GM19395 (cell line): ENCODE measurements at regions not wholly inside any gene's neighbourhood (a gene's known extent, or its start where the extent isn't known, plus 50 kb on each side); places are given as distances from the start of the nearest gene placed in this dataset.
"Not testable (repeated sequence)": the region's sequence is repeated elsewhere in the genome, so short reads cannot be mapped to it uniquely, and the experiment has no call there.

Source experiments
- ATAC-seq: cut with Tn5 transposase; IDR thresholded peaks from one replicate; pipeline ENCODE4 v1.9.1; 2021; ENCODE audit warnings: mild to moderate bottlenecking, moderate library complexity; ENCODE audit not compliant: unreplicated experiment

DNA sequence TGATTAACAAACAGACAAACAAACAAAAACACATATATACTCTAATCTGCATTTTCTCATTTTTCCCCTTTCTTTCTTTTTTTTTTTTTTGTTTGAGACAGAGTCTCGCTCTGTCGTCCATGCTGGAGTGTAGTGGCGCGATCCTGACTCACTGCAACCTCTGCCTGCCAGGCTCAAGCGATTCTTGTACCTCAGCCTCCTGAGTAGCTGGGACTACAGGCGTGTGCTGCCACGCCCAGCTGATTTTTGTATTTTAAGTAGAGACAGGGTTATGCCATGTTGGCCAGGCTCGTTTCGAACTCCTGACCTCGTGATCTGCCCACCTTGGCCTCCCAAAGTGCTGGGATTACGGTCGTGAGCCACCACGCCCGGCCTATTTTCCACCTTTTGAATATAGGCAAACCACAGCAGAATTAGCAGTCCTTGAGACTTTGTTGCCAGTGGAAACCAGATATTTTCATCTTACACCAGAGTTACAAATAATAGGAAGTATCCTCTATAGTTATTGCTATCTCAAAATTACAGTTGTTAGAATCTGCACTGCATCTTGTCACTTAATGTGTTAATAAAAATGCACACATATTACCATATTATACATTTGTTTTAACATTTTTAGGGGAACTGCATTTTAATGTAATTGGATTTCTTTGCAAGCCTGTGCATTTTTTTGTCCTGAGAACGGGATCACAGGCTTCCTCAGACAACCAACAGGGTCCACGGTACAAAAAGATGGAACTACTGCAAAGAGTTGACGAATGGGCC is 208.2 kb upstream of the ZNF217 start:
- no peak for ATAC-seq

DNA sequence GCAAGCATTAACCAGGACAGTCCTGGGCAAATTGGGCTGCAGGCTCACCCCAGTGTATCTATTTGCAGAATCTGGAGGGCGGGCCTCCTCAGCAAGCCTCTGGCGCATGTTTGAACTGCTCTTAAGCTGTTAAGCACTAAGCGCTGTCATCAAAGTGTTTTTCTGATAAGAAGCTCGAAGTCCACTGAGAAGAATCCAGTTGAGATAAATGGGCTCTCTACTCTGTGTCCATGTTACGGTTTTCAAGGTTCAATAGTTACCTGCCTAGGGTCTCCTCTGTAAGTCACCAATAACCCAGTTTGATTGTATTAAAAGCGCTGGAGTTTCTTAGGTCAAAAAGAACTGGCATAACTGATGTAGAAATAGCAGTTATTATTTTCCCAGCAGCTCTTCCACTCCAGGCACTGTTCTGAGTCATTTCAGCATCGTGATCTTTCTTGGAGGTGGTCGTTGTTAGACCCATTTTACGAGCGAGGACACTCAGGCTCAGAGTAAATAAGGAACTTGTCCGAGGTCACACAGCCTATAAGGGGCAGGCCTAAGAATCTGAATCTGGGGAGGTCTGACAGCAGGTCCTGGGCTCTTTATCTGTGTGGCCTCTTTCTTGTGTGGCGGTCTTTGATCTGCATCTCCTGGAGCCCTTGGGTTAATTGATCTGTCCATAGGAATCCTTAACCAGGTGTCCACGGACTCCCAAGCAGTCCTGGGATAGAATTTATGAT is 207.4 kb upstream of the ZNF217 start:
- ATAC-seq = no peak

DNA sequence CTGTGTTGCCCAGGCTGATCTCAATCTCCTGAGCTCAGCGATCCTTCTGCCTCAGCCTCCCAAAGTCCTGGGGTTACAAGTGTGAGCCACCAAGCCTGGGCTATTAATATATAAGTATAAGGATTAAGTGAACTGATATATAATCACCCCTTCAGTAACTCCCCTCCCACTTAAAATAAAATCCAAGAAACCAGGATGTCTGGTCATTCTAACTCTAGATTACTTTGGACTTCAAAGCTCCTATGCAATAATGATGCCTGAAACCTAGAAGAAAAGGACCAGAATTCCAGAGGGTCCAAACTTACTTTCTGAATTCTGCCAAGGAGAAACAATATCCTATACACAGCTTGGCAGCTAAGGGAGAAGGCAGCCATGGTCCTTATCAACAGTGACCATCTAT is 206.8 kb upstream of the ZNF217 start:
- no peak for ATAC-seq

DNA sequence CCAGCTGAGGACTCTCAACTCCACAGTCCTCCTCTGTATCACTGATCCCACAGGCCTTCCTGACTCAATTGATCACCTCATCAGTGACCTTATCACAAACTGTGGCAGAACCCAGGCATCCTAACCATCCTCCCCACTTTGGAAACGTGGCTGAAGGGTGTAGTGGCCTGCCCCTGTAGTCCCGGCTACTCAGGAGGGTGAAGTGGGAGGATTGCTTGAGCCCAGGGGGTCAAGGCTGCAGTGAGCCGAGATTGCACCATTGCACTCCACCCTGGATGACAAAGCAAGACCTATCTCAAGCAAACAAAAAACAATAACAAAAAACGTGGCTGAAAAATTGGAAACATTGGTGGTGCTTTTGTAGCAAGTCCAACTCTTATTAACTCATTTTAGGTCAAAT is 203.4 kb upstream of the ZNF217 start:
- no peak for ATAC-seq

DNA sequence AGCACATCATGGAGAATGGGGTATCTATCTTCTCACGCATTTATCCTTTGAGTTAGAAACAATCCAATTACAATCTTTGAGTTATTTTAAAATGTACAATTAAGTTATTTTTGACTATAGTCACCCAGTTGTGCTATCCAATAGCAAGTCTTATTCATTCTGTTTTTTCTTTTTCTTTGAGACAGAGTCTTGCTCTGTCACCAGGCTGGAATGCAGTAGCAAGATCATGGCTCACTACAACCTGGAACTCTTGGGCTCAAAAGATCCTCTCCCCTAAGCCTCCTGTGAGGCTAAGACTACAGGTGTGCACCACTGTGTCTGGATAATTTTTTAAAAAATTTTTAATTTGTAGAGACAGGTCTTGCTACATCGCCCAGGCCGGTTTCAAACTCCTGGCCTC is 201.5 kb upstream of the ZNF217 start:
- ATAC-seq = no peak

DNA sequence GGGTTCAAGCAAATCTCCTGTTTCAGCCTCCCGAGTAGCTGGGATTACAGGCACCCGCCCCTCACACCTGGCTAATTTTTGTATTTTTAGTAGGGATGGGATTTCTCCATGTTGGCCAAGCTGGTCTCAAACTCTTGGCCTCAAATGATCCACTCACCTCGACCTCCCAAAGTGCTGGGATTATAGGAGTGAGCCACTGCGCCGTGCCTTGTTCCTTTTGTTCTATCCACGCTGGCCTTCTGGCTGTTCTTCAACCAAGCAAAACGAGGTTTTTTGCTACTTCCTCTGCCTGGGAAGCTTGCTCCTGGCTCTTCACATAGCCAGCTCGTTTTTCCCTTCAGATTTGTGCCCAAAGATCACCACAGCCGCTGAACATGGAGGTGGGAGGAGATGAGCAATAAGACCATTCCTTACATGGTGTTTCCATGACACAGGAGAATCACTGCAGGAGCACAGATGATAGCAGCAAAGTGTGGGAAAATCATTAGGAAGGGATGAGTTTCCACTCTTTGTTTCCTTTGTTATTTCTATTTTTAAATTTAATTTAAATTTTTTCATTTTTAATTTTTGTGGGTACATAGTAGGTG is 201.0 kb upstream of the ZNF217 start:
- ATAC-seq = no peak

DNA sequence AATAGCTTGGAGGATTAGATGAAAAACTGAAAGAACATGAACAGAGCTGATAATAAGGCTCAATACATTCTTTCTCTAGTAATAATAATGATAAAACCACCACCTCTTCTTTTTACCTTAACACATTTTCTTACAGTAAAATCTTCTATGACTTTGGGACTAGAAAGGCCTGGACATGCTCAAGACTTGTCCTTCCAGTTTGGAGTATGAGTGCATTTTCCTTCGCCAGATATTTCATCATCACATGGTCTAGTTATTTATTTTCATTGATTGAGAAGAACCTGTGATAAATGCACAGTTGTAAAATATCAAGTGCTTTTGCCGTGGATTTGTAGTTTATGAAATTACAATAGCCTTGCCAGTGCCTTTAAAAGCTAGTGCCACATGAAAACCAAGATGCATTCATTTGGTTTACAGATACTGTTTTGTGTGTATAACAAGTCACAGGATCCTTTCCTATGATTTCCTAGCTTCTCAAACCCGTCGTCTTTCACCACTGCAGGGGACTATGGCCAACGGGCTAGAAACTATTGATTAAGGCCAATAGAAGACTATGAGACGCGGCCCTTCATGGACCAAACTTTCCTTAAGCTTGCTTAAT is 200.2 kb upstream of the ZNF217 start:
- no peak for ATAC-seq

DNA sequence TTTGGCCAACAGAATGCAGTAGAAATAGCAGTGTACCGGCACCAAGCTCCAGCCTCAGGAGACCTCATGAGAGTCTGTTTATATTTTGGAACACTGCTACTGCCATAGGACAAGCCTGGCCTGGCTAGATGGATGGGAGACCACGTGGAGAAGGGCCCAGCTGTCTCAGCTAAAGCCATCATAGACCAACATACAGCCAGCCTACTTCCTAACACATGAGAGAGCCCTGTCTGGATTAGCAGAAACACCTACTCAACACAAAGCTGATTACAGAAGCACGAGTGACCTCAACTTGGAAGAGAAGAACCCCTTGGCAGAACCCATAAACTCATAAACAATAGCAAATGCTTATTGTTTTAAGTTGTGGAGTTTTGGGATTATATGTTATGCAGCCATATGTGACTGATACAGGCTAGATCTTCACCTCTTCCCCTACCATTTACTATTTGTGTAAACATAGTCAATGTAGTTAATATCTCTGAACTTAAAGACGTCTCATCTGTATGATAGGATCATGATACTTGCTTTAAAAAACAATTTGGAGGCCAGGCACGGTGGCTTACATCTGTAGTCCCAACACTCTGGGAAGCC is 199.4 kb upstream of the ZNF217 start:
- ATAC-seq = no peak

DNA sequence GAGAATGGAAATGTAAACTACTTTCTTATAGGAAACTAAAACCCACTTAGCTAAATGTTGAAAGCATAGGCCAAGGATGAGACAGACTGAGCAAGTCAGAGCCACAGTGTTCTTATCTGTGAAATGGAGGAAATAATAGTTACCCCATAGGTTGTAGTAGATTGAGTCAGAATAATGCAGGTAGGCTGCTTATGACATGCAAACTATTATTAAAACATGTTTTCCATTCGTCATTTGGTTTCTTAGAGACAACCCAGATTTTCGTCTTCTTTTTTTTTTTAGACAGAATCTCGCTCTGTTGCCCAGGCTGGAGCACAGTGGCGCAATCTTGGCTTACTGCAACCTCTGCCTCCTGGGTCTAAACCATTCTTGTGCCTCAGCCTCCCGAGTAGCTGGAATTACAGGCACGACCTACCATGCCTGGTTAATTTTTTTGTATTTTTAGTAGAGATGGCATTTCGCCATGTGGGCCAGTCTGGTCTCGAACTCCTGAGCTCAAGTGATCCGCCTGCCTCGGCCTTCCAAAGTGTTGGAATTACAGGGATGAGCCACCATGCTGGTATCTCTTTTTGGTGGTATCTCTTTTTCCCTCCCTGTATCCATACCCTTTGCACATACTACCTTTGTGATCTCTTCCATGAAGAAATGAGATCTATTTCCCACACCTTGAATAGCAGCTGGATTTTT is 196.5 kb upstream of the ZNF217 start:
- no peak for ATAC-seq

DNA sequence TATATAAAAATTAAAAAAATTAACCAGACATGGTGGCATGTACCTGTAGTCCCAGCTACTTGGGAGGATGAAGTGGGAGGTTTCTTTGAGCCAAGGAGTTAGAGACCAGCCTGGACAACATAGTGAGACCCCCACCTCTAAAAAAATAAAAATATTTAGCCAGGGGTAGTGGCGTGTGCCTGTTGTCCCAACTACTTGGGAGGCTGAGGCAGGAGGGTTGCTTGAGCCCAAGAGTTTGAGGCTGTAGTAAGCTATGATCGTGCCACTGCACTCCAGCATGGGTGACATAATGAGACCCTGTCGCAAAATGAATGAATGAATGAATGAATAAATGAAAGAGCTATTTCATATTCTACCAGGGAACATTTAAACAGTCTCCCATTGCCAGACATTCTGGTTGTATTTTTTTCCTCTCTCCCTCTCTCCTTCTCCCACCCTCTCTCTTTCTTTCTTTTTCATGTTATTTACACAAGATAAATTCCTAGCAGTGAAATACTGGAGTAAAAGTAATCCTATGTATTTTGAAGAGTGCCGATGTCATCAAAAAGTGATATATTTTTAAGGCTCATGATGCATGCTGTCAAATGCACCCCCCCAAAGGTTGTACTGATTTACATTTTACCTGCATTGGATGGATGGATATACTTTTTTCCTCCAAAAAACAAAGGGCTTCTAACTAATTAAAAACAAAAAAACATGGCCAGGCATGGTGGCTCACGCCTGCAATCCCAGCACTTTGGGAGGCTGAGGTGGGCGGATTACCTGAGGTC is 194.8 kb upstream of the ZNF217 start:
- ATAC-seq = no peak

DNA sequence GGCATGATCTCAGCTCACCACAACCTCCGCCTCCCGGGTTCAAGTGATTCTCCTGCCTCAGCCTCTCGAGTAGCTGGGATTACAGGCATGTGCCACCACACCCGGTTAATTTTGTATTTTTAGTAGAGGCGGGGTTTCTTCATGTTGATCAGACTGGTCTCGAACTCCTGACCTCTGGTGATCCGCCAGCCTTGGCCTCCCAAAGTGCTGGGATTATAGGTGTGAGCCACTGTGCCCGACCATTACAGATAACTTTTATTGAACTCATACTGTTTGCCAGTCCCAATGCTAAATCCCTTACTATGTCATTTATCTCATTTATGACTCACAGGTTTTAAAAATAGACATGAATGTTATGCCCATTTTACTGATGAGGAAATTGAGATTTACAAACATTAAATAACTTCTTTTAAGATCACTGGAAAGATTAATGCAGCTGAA is 193.9 kb upstream of the ZNF217 start:
- not testable (repeated sequence) for ATAC-seq

DNA sequence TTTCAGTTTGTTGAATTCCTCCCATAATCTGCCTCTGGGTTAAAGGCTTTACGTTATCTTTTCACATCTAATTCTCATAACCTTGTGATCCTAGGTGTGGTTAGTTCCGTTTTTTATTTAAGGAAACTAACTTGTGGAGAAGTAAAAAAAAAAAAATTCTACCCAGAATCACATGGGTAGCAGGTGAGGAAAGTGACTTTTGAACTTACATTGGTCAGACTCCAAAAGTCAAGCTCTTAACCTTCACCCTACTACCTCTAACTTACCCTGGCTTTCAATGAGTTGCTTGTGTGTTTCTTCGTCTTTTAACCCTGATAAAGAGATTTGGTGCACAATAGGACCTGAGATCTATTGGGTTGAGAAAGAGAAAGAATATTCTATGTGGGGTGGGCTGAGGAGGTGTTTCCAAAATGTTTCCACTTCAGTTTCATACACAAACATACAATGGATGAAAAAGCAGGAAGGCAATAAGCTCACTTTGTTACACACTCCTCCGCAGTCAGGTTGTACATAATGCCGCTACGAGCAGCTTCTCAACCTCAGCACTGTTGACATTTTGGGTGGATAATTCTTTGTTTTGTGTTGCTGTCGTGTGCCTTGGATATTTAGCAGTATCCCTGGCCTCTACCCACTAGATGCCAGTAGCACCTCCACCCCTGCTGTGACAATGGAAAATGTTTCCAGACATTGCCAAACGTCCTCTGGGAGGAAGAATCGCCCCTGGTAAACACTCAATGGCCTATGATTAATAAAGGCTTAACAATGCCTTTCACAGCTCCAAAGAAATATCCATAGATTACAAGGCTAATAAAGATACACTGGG is 193.0 kb upstream of the ZNF217 start:
- no peak for ATAC-seq

DNA sequence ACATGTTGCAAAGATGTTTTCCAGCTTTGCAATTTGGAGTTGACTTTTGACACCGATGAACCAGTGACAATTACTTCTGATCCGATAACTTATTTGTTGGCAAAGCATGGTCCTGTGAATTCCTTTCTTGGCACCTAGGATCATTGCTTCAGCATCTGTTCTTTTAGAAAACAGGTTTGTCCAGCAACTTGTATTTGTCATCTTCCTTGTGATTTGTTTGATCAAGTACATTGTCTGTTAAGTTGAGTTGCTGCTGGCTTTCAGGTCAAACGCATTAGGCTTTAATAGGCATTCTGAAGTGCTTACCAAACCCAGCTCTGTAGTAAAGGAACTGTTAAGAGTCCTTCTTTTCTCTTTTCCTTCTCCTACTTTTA is 192.4 kb upstream of the ZNF217 start:
- no peak for ATAC-seq

DNA sequence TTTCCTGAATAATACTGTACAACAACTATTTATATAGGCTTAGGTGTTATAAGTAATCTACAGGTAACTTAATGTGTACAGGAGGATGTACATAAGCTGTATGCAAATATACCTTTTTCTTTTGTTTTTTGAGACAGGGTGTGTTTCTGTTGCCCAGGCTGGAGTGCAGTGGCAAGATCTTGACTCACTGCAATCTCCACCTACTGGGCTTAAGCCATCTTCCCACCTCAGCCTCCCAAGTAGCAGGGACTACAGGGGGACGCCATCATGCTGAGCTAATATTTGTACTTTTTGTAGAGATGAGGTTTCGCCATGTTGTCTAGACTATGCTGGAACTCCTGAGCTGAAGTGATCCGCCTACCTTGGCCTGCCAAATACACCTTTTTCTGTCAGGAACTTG is 191.7 kb upstream of the ZNF217 start:
- ATAC-seq = no peak

DNA sequence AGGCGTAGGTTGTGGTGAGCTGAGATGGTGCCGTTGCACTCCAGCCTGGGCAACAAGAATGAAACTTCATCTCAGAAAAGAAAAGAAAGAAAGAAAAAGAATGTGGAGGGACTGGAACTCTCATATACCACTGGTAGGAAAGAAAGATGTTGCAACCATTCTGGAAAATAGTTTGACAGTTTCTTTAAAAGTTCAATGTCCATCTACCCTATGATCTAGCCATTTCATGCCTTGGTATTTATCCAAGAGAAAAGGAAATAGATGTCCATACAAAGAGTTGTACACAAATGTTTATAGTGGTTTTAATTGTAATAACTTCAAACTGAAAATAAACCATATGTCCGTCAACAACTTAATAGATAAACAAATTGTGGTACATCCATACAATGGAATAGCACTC is 190.1 kb upstream of the ZNF217 start:
- ATAC-seq = no peak

DNA sequence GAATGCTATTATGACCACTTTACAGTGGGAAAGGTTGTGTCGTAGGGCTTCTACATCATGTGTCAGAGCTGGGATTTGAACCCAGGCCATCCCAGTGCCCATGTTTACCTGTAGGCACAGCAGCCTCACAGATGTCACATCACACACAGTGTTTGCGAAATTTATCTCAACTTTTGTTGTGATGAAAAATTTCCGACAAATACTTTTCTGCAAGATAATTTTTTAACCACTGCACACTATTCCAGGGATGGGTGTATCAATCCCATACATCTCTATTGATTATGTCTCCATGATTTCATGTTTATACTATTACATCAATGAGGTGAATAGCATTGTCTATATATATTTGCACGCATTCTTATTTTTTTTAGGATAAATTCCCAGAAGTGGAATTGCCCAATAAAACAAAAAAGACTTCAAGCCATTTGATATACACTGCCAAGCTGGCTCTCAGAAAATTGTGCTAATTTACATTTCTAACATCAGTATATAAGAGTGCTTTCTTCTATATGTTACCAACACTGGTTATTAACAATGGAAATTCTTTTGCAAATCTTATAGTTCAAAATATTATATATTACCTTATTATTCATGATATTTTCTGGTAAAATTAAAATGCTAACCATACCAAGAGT is 189.1 kb upstream of the ZNF217 start:
- ATAC-seq = no peak

DNA sequence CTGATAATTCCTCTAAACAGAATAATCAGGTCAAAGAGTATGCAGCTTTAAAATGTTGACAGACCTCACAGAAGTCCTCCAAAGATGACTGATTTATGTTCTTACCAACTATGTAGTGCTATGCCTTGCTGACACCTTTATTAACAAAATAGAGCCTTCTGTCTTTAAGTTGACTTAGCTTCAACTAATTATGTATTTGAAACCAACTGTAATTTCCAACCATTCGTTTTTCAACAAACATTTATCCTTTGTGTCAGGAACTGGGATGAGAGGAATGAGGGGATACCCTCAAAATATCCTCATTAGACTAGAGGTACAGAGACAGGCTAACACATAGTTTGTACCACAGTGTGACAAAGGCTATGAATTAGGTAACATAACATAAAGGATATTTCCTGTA is 186.2 kb upstream of the ZNF217 start:
- ATAC-seq = no peak

DNA sequence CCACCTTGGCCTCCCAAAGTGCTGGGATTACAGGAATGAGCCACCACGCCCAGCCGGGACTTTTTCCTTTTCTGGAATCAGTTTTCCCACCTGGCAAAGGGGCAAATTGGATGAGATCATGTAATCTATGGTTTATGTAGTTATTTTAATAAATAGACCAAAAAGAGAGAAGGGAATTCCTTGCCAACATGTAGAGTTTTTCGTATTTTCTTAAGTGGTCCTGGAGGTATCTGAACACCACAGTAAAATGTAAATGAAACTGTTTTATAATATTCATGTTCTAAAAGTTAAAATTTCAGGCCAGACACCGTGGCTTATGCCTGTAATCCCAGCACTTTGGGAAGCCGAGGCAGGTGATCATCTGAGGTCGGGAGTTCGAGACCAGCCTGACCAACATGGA is 185.1 kb upstream of the ZNF217 start:
- ATAC-seq = no peak

DNA sequence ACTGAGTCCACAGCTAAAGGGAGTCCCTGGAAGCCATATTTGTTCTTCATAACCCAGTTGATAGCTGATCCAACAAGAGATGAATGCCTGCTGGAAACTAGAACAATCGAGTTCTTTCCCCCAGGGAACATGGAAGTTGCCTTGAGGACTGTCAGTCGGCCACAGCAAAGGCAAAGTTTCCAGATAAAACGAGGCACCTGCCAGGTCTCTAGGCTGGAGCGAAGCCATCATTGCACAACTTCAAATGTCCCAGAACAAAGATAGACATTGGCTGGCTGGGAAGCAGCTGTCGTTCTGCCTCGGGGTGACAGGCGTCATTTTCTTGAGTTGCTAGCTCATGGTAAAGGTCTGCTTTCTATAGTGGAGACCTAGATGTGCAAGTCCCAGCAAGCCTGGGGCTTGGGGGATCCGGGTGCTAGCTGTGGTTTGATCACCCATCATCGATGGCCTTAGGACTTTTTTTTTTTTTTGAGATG is 184.4 kb upstream of the ZNF217 start:
- no peak for ATAC-seq
